HG03432 (cell line): ENCODE measurements at regions not wholly inside any gene's neighbourhood (a gene's known extent, or its start where the extent isn't known, plus 50 kb on each side); places are given as distances from the start of the nearest gene placed in this dataset.
"Not testable (repeated sequence)": the region's sequence is repeated elsewhere in the genome, so short reads cannot be mapped to it uniquely, and the experiment has no call there.

Experiments used
- ATAC-seq: cut with Tn5 transposase; IDR thresholded peaks from one replicate; pipeline ENCODE4 v1.9.1; 2021; ENCODE audit warnings: mild to moderate bottlenecking, moderate library complexity; ENCODE audit not compliant: unreplicated experiment

- no peak for ATAC-seq
Observed at GRCh38 chr10:37576154-37576553, 281.3 kb downstream of the ZNF248 start.

GRCh38 chr10:37572206-37572605, 285.2 kb downstream of the ZNF248 start:
- ATAC-seq, result no peak

- no peak for ATAC-seq
Observed at GRCh38 chr10:37566332-37566731, 291.1 kb downstream of the ZNF248 start.

GRCh38 chr10:37563715-37564108, 293.7 kb downstream of the ZNF248 start:
- no peak for ATAC-seq

GRCh38 chr10:37563107-37563714, 294.2 kb downstream of the ZNF248 start:
- no peak for ATAC-seq

GRCh38 chr10:37552881-37553280, 304.5 kb downstream of the ZNF248 start:
- ATAC-seq, result no peak

GRCh38 chr10:37549054-37549453, 308.4 kb downstream of the ZNF248 start:
- no peak for ATAC-seq

GRCh38 chr10:37535459-37536246, 321.8 kb downstream of the ZNF248 start:
- no peak for ATAC-seq

- no peak for ATAC-seq
Observed at GRCh38 chr10:37534166-37534565, 323.2 kb downstream of the ZNF248 start.

- ATAC-seq, result not testable (repeated sequence)
Observed at GRCh38 chr10:37525410-37525809, 332.0 kb downstream of the ZNF248 start.

GRCh38 chr10:37520488-37520887, 336.9 kb downstream of the ZNF248 start:
- ATAC-seq, result no peak

- ATAC-seq, result not testable (repeated sequence)
Observed at GRCh38 chr10:37510520-37510919, 346.9 kb downstream of the ZNF248 start.

- no peak for ATAC-seq
Observed at GRCh38 chr10:37496061-37496460, 361.3 kb downstream of the ZNF248 start.

GRCh38 chr10:37495415-37495814, 362.0 kb downstream of the ZNF248 start:
- peak; percentile 44 for ATAC-seq

GRCh38 chr10:37493185-37493796, 364.1 kb downstream of the ZNF248 start:
- ATAC-seq, result not testable (repeated sequence)

- ATAC-seq, result no peak
Observed at GRCh38 chr10:37490266-37490665, 364.9 kb downstream of the ANKRD30A start.

GRCh38 chr10:37489658-37490003, 364.2 kb downstream of the ANKRD30A start:
- ATAC-seq, result no peak

GRCh38 chr10:37488792-37489657, 363.6 kb downstream of the ANKRD30A start:
- ATAC-seq, result no peak

GRCh38 chr10:37480596-37480995, 355.2 kb downstream of the ANKRD30A start:
- not testable (repeated sequence) for ATAC-seq

- no peak for ATAC-seq
Observed at GRCh38 chr10:37479469-37479868, 354.1 kb downstream of the ANKRD30A start.

GRCh38 chr10:37478381-37478780, 353.0 kb downstream of the ANKRD30A start:
- no peak for ATAC-seq
